ENCODE measurements at regions not wholly inside any gene's neighbourhood (a gene's known extent, or its start where the extent isn't known, plus 50 kb on each side); places are given as distances from the start of the nearest gene placed in this dataset.

- Mint-ChIP-seq H3K27ac (no peak overlapping the region), H3K4me1 (no peaks in the 10 kb centered on the region), H3K27me3 (ENCODE audit: low read depth) (no peaks in the 10 kb centered on the region), H3K4me3 (no peak overlapping the region), H3K36me3 (ENCODE audit: low read depth) (no peaks in the 10 kb centered on the region), H3K9me3 (no peaks in the 10 kb centered on the region)
- TF ChIP-seq CTCF (IDR thresholded peaks at IDR 0.05; ENCODE audit: unreplicated experiment in 3 of 3): no peak
These were observed 135.9 kb upstream of the FOXN2 start for GRCh38 chr2:48178611-48179010.

DNA sequence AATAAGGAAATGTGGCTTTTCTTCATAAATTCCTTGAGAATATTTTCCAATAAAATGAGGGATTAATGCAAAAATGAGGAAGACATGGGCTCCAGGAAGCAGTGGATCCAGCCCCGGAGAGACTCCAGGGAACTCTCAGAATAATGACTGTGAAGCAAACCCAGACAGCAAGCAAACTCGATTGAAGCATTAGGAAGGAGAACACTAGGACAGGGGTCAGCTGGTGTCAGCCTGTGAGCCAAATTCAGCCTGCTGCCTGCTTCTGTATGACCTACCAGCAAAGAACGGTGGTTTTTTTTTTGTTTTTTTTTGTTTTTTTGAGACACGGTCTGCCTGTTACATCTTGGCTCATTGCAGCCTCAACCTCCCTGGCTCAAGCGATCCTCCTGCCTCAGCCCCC lies 133.9 kb upstream of the FOXN2 start:
- Mint-ChIP-seq H3K9me3 (no peaks in the 10 kb centered on the region), H3K36me3 (ENCODE audit: low read depth) (no peaks in the 10 kb centered on the region), H3K27ac (no peak overlapping the region), H3K4me3 (no peak overlapping the region), H3K4me1 (no peaks in the 10 kb centered on the region), H3K27me3 (ENCODE audit: low read depth) (no peaks in the 10 kb centered on the region)
- TF ChIP-seq CTCF (IDR thresholded peaks at IDR 0.05; ENCODE audit: unreplicated experiment in 3 of 3): no peak

- Mint-ChIP-seq H3K36me3 (ENCODE audit: low read depth) (no peaks in the 10 kb centered on the region), H3K27ac (no peak overlapping the region), H3K27me3 (ENCODE audit: low read depth) (no peaks in the 10 kb centered on the region), H3K4me1 (no peaks in the 10 kb centered on the region), H3K4me3 (no peak overlapping the region), H3K9me3 (no peaks in the 10 kb centered on the region)
- TF ChIP-seq CTCF (IDR thresholded peaks at IDR 0.05; ENCODE audit: unreplicated experiment in 3 of 3): no peak
These were observed 131.2 kb upstream of the FOXN2 start for GRCh38 chr2:48183276-48183675.

DNA sequence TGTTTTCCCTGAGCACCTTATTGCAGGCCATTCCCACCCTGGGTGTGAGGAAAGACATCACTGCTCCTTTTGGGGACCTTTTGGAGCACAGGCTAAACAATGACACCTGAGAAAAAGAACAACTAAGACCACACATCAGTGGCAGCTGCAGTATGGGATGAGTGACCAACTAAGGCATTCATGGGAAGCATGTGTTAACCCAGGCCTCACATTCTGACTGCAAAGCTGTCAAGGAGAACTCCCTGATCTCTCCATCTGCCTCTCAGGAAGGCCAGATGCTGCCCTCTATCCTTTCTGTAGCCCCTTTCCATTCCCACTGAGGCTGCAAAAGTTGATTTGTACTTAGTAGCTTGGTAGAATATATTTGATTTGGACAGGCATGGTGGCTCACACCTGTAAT lies 130.5 kb upstream of the FOXN2 start:
- no peak for TF ChIP-seq CTCF (IDR thresholded peaks at IDR 0.05; ENCODE audit: unreplicated experiment in 3 of 3)
- Mint-ChIP-seq H3K27ac (no peak overlapping the region), H3K27me3 (ENCODE audit: low read depth) (no peaks in the 10 kb centered on the region)

DNA sequence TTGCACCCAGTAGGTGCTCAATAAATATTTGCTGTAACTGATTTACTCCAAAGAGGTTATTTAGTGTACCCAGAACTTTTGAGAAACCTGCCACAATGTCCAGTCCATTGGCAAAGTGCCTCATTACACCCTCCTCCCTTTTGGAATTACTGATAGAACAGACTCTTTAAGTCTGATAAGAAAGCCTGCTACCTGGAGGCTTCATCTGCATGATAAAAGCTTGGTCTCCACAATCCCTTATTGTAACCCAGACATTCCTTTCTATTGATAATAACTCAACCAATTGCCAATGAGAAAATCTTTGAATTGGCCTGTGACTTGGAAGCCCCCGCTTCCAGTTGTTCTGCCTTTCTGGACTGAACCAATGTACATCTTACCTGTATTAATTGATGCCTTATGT lies 127.0 kb upstream of the FOXN2 start:
- Mint-ChIP-seq H3K36me3 (ENCODE audit: low read depth) (no peaks in the 10 kb centered on the region), H3K4me1 (no peaks in the 10 kb centered on the region), H3K27ac (no peak overlapping the region), H3K4me3 (no peak overlapping the region), H3K27me3 (ENCODE audit: low read depth) (no peaks in the 10 kb centered on the region), H3K9me3 (no peaks in the 10 kb centered on the region)
- TF ChIP-seq CTCF (IDR thresholded peaks at IDR 0.05; ENCODE audit: unreplicated experiment in 3 of 3): no peak

More for the DNA sequence above, 130.5 kb upstream of the FOXN2 start:
- Mint-ChIP-seq H3K36me3 (ENCODE audit: low read depth) (no peaks in the 10 kb centered on the region), H3K9me3 (no peaks in the 10 kb centered on the region), H3K4me3 (no peak overlapping the region), H3K4me1 (no peaks in the 10 kb centered on the region)

- Mint-ChIP-seq H3K27me3 (ENCODE audit: low read depth) (no peaks in the 10 kb centered on the region), H3K27ac (no peak overlapping the region), H3K36me3 (ENCODE audit: low read depth) (no peaks in the 10 kb centered on the region), H3K4me1 (no peaks in the 10 kb centered on the region), H3K4me3 (no peak overlapping the region), H3K9me3 (no peaks in the 10 kb centered on the region)
- no peak for TF ChIP-seq CTCF (IDR thresholded peaks at IDR 0.05; ENCODE audit: unreplicated experiment in 3 of 3)
These were observed 124.8 kb upstream of the FOXN2 start for GRCh38 chr2:48189552-48190228.
